Naive thymus-derived CD8-positive, alpha-beta T cell (primary cell): ENCODE measurements at regions not wholly inside any gene's neighbourhood (a gene's known extent, or its start where the extent isn't known, plus 50 kb on each side); places are given as distances from the start of the nearest gene placed in this dataset.

Experiments used
- ATAC-seq, 2 donors: fragments of 150-1000 bp; cut with Tn5 transposase in 1 of 2; sonication (Bioruptor Pico), chemical (Tn5 transposase) in 1 of 2; 1 replicate in 1 of 2; 2 replicates in 1 of 2; pipeline ENCODE4 v1.10.0; 2021; ENCODE audit warnings: mild to moderate bottlenecking in 2 of 2, moderate library complexity in 2 of 2
- POLR2A ChIA-PET: fragments of 350-600 bp; sonication (Branson Sonifier 250); formaldehyde crosslinking; loops from one replicate; lab custom pipeline; 2021; ENCODE audit warnings: antibody characterized with exemption; lab: Charles Lee
- DNase-seq, 10 donors: peaks; one replicate each; pipeline versions ENCODE4 v3.0.0 to v3.0.0-alpha.2; 2020 to 2022
- H3K27ac Mint-ChIP-seq, 10 donors: one replicate each; pipeline ENCODE4 v1.8.0; 2020 to 2022; ENCODE audit warnings: mild to moderate bottlenecking in 10 of 10, mixed read lengths in 10 of 10, moderate library complexity in 4 of 10, inconsistent platforms in 1 of 10
- H3K27me3 Mint-ChIP-seq, 5 donors: one replicate each; pipeline ENCODE4 v1.8.0; 2021 to 2022; ENCODE audit warnings: mixed read lengths in 5 of 5
- H3K36me3 Mint-ChIP-seq, 3 donors: one replicate each; pipeline ENCODE4 v1.8.0; 2020 to 2022; ENCODE audit warnings: mixed read lengths in 3 of 3, mild to moderate bottlenecking in 2 of 3, inconsistent platforms in 1 of 3
- H3K4me1 Mint-ChIP-seq, 4 donors: one replicate each; pipeline ENCODE4 v1.8.0; 2021 to 2022; ENCODE audit warnings: mixed read lengths in 4 of 4
- H3K4me3 Mint-ChIP-seq, 10 donors: one replicate each; pipeline ENCODE4 v1.8.0; 2020 to 2022; ENCODE audit warnings: mild to moderate bottlenecking in 10 of 10, mixed read lengths in 10 of 10, moderate library complexity in 6 of 10, inconsistent platforms in 1 of 10
- H3K9me3 Mint-ChIP-seq, 9 donors: one replicate each; pipeline ENCODE4 v1.8.0; 2020 to 2022; ENCODE audit warnings: mixed read lengths in 9 of 9, mild to moderate bottlenecking in 3 of 9, inconsistent platforms in 1 of 9, moderate library complexity in 1 of 9

- POLR2A ChIA-PET: no interaction called here
- no peak overlapping the region for H3K4me3 Mint-ChIP-seq
- H3K27me3 Mint-ChIP-seq: peaks cover 0 to 4% (median 0%) of the 10 kb centered on the region in 5 donors
- H3K4me1 Mint-ChIP-seq: no peaks in the 10 kb centered on the region
- H3K36me3 Mint-ChIP-seq: no peaks in the 10 kb centered on the region
- no peak for DNase-seq
- H3K27ac Mint-ChIP-seq: no peak overlapping the region
- ATAC-seq: no peak
- H3K9me3 Mint-ChIP-seq: peaks cover 0 to 6% (median 0%) of the 10 kb centered on the region in 9 donors
Observed at GRCh38 chr3:34533451-34533850, 735.0 kb downstream of the PDCD6IP start.

GRCh38 chr3:34534013-34534412 is 735.6 kb downstream of the PDCD6IP start:
- peaks cover 0 to 12% (median 0%) of the 10 kb centered on the region in 9 donors for H3K9me3 Mint-ChIP-seq
- H3K27ac Mint-ChIP-seq: no peak overlapping the region
- ATAC-seq (no peak), DNase-seq (no peak)
- POLR2A ChIA-PET: no interaction called here
- no peak overlapping the region for H3K4me3 Mint-ChIP-seq
- no peaks in the 10 kb centered on the region for H3K4me1 Mint-ChIP-seq
- H3K36me3 Mint-ChIP-seq: no peaks in the 10 kb centered on the region
- peaks cover 0 to 7% (median 0%) of the 10 kb centered on the region in 5 donors for H3K27me3 Mint-ChIP-seq

- no peak for ATAC-seq
- POLR2A ChIA-PET: no interaction called here
- Mint-ChIP-seq H3K27ac (no peak overlapping the region), H3K9me3 (peaks cover 0 to under 1% (median 0%) of the 10 kb centered on the region in 9 donors), H3K4me3 (no peak overlapping the region), H3K4me1 (no peaks in the 10 kb centered on the region), H3K27me3 (peaks cover 0 to 3% (median 0%) of the 10 kb centered on the region in 5 donors), H3K36me3 (no peaks in the 10 kb centered on the region)
- DNase-seq: no peak
Observed at GRCh38 chr3:34544136-34544535, 745.7 kb downstream of the PDCD6IP start.

GRCh38 chr3:34547297-34547920 is 749.0 kb downstream of the PDCD6IP start:
- Mint-ChIP-seq H3K4me3 (no peak overlapping the region), H3K36me3 (no peaks in the 10 kb centered on the region), H3K27ac (no peak overlapping the region), H3K27me3 (peaks cover 0 to 2% (median 0%) of the 10 kb centered on the region in 5 donors), H3K4me1 (no peaks in the 10 kb centered on the region), H3K9me3 (peaks cover 0 to under 1% (median 0%) of the 10 kb centered on the region in 9 donors)
- POLR2A ChIA-PET: no interaction called here
- DNase-seq: no peak
- ATAC-seq: no peak

GRCh38 chr3:34567266-34567665 is 768.8 kb downstream of the PDCD6IP start:
- ATAC-seq: no peak
- H3K4me1 Mint-ChIP-seq: no peaks in the 10 kb centered on the region
- no peak for DNase-seq
- peaks cover 0 to 8% (median 0%) of the 10 kb centered on the region in 3 donors for H3K36me3 Mint-ChIP-seq
- peaks cover 2 to 48% (median 15%) of the 10 kb centered on the region in 9 donors for H3K9me3 Mint-ChIP-seq
- POLR2A ChIA-PET: no interaction called here
- H3K4me3 Mint-ChIP-seq: no peak overlapping the region
- H3K27me3 Mint-ChIP-seq: no peaks in the 10 kb centered on the region
- no peak overlapping the region for H3K27ac Mint-ChIP-seq

- POLR2A ChIA-PET: interaction anchor here (0.8 kb wide), 1 partner anchor 246 kb away, joined by 3 read pairs; no protein-coding TSS in a partner anchor
- Mint-ChIP-seq H3K9me3 (peaks cover 2 to 33% (median 11%) of the 10 kb centered on the region in 9 donors), H3K4me1 (no peaks in the 10 kb centered on the region), H3K36me3 (peaks cover 0 to 8% (median 0%) of the 10 kb centered on the region in 3 donors), H3K27me3 (no peaks in the 10 kb centered on the region), H3K27ac (peak overlapping the region in 1 of 10 donors; percentile 28), H3K4me3 (no peak overlapping the region)
- no peak for DNase-seq
- no peak for ATAC-seq
Observed at GRCh38 chr3:34568766-34569165, 770.3 kb downstream of the PDCD6IP start.

- ATAC-seq: no peak
- H3K27ac Mint-ChIP-seq: no peak overlapping the region
- H3K9me3 Mint-ChIP-seq: peaks cover 0 to 27% (median 11%) of the 10 kb centered on the region in 9 donors
- DNase-seq: no peak
- POLR2A ChIA-PET: interaction anchor here (0.8 kb wide), 1 partner anchor 246 kb away, joined by 3 read pairs; no protein-coding TSS in a partner anchor
- H3K36me3 Mint-ChIP-seq: peaks cover 0 to 8% (median 0%) of the 10 kb centered on the region in 3 donors
- no peak overlapping the region for H3K4me3 Mint-ChIP-seq
- no peaks in the 10 kb centered on the region for H3K27me3 Mint-ChIP-seq
- H3K4me1 Mint-ChIP-seq: no peaks in the 10 kb centered on the region
Observed at GRCh38 chr3:34569437-34569836, 771.0 kb downstream of the PDCD6IP start.

- Mint-ChIP-seq H3K27ac (no peak overlapping the region), H3K36me3 (no peaks in the 10 kb centered on the region), H3K4me3 (no peak overlapping the region), H3K27me3 (no peaks in the 10 kb centered on the region), H3K9me3 (peaks cover 0 to 15% (median 3%) of the 10 kb centered on the region in 9 donors), H3K4me1 (no peaks in the 10 kb centered on the region)
- POLR2A ChIA-PET: no interaction called here
- no peak for DNase-seq
- ATAC-seq: no peak
Observed at GRCh38 chr3:34570916-34571705, 772.7 kb downstream of the PDCD6IP start.

GRCh38 chr3:34571714-34572113 is 773.3 kb downstream of the PDCD6IP start:
- no peak for DNase-seq
- no peak overlapping the region for H3K27ac Mint-ChIP-seq
- no peaks in the 10 kb centered on the region for H3K36me3 Mint-ChIP-seq
- no peak overlapping the region for H3K4me3 Mint-ChIP-seq
- H3K4me1 Mint-ChIP-seq: no peaks in the 10 kb centered on the region
- POLR2A ChIA-PET: no interaction called here
- H3K27me3 Mint-ChIP-seq: no peaks in the 10 kb centered on the region
- no peak for ATAC-seq
- H3K9me3 Mint-ChIP-seq: peaks cover 0 to 9% (median 0%) of the 10 kb centered on the region in 9 donors

GRCh38 chr3:34575776-34576175 is 777.3 kb downstream of the PDCD6IP start:
- no peak for DNase-seq
- POLR2A ChIA-PET: no interaction called here
- no peaks in the 10 kb centered on the region for H3K9me3 Mint-ChIP-seq
- no peaks in the 10 kb centered on the region for H3K27me3 Mint-ChIP-seq
- no peak overlapping the region for H3K27ac Mint-ChIP-seq
- no peak overlapping the region for H3K4me3 Mint-ChIP-seq
- no peaks in the 10 kb centered on the region for H3K4me1 Mint-ChIP-seq
- no peak for ATAC-seq
- H3K36me3 Mint-ChIP-seq: no peaks in the 10 kb centered on the region

- H3K4me1 Mint-ChIP-seq: no peaks in the 10 kb centered on the region
- POLR2A ChIA-PET: no interaction called here
Observed at GRCh38 chr3:34582055-34582454, 783.6 kb downstream of the PDCD6IP start.

GRCh38 chr3:34583451-34583850 is 785.0 kb downstream of the PDCD6IP start:
- Mint-ChIP-seq H3K4me3 (no peak overlapping the region), H3K27ac (no peak overlapping the region), H3K27me3 (no peaks in the 10 kb centered on the region), H3K9me3 (peaks cover 0 to 4% (median 0%) of the 10 kb centered on the region in 9 donors), H3K4me1 (no peaks in the 10 kb centered on the region), H3K36me3 (no peaks in the 10 kb centered on the region)
- ATAC-seq (no peak), DNase-seq (no peak)
- POLR2A ChIA-PET: no interaction called here

More at GRCh38 chr3:34582055-34582454, 783.6 kb downstream of the PDCD6IP start:
- Mint-ChIP-seq H3K4me3 (no peak overlapping the region), H3K27me3 (no peaks in the 10 kb centered on the region), H3K36me3 (no peaks in the 10 kb centered on the region), H3K27ac (no peak overlapping the region), H3K9me3 (no peaks in the 10 kb centered on the region)
- ATAC-seq: no peak
- no peak for DNase-seq

- Mint-ChIP-seq H3K4me1 (no peaks in the 10 kb centered on the region), H3K36me3 (peaks cover 0 to 4% (median 0%) of the 10 kb centered on the region in 3 donors), H3K27me3 (no peaks in the 10 kb centered on the region), H3K4me3 (no peak overlapping the region), H3K9me3 (peaks cover 0 to 14% (median 2%) of the 10 kb centered on the region in 9 donors), H3K27ac (no peak overlapping the region)
- DNase-seq (no peak), ATAC-seq (no peak)
- POLR2A ChIA-PET: no interaction called here
Observed at GRCh38 chr3:34584971-34585370, 786.5 kb downstream of the PDCD6IP start.
